Mammary epithelial cell (primary cell): ENCODE measurements at regions not wholly inside any gene's neighbourhood (a gene's known extent, or its start where the extent isn't known, plus 50 kb on each side); places are given as distances from the start of the nearest gene placed in this dataset.

ENCODE experiments used
- CTCF ChIP-seq, 2 donors: IDR thresholded peaks in 1 of 2; conservative IDR thresholded peaks in 1 of 2; 2 replicates each; pipeline ENCODE4 v1.5.1; 2011 to 2012; ENCODE audit warnings: inconsistent platforms in 2 of 2, low read length in 2 of 2, mild to moderate bottlenecking in 2 of 2, control low read depth in 1 of 2, low read depth in 1 of 2; ENCODE audit not compliant: insufficient read depth in 1 of 2; ENCODE audit errors: extremely low read depth in 1 of 2
- EZH2 ChIP-seq: IDR thresholded peaks from 2 replicates; pipeline ENCODE4 v1.6.1; 2012; ENCODE audit warnings: low read length, inconsistent platforms, borderline replicate concordance

GRCh38 chr10:2464483-2464882, 602.9 kb upstream of the PFKP start:
- no peak for TF ChIP-seq CTCF (conservative IDR thresholded peaks at IDR 0.05 in 1 of 2, IDR thresholded peaks at IDR 0.05 in 1 of 2; ENCODE audit: extremely low read depth in 1 of 2, insufficient read depth in 1 of 2, low read depth in 1 of 2, low read length in 2 of 2)
- no peak for TF ChIP-seq EZH2
